Prostate gland (tissue), 2 donors: ENCODE measurements at regions not wholly inside any gene's neighbourhood (a gene's known extent, or its start where the extent isn't known, plus 50 kb on each side); places are given as distances from the start of the nearest gene placed in this dataset.

Source experiments
- CTCF ChIP-seq, 4 experiments: fragments of 200-600 bp in 2 of 4; fragments of 450-650 bp in 2 of 4; sonication (generic) in 2 of 4; IDR thresholded peaks; 1 replicate in 3 of 4; 2 replicates in 1 of 4; pipeline ENCODE4 v1.5.1; 2016 to 2019; ENCODE audit warnings: antibody characterized with exemption in 4 of 4, mild to moderate bottlenecking in 2 of 4, moderate library complexity in 2 of 4
- POLR2A ChIP-seq: fragments of 450-650 bp; IDR thresholded peaks from one replicate; pipeline ENCODE4 v1.6.1; 2016; ENCODE audit warnings: antibody characterized with exemption, mild to moderate bottlenecking

DNA sequence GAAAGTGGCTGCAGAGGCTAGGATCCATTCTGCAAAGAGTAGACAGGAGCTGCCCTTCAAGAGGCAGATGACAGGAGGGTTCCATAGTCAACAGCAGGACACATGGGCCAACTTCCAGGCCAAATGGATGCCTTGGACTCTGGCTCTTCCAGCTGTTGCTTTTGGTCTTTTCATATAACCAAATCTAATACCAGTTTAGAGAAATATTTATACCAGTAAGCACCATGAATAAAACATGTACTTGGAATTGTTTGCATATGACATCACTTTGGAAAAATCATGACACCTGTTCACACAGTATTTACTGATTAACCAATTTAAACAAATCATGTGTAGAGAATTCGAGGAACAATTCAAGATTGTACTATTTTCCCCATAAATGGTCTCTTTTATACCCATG is 481.3 kb downstream of the DMRT2 start:
- TF ChIP-seq CTCF (IDR thresholded peaks at IDR 0.05) (no peak), POLR2A (no peak)
